ENCODE measurements at regions not wholly inside any gene's neighbourhood (a gene's known extent, or its start where the extent isn't known, plus 50 kb on each side); places are given as distances from the start of the nearest gene placed in this dataset.

GRCh38 chr1:60705026-60705425 is 377.3 kb upstream of the NFIA start:
- H3K23me2 ChIP-seq (ENCODE audit: insufficient read length, low read depth, low read length, poor library complexity, severe bottlenecking): no peaks in the 10 kb centered on the region
- H3K79me1 ChIP-seq (ENCODE audit: insufficient read depth, low read depth, low read length, poor library complexity, severe bottlenecking): no peaks in the 10 kb centered on the region
- no peak for DNase-seq
- H3K27me3 ChIP-seq (ENCODE audit: insufficient read depth, low read length): no peaks in the 10 kb centered on the region
- H3K23ac ChIP-seq (ENCODE audit: insufficient read length, low read depth, low read length): no peak overlapping the region
- no peaks in the 10 kb centered on the region for H3K9me3 ChIP-seq (ENCODE audit: control insufficient read depth, low read depth, low read length)
- no peak overlapping the region for H2AK5ac ChIP-seq (ENCODE audit: insufficient read length, low read length)
- H3T11ph ChIP-seq (ENCODE audit: low read length): no peak overlapping the region
- no peaks in the 10 kb centered on the region for H4K20me1 ChIP-seq (ENCODE audit: control insufficient read depth, insufficient read depth, insufficient read length)
- H4K91ac ChIP-seq (ENCODE audit: insufficient read length, low read depth, low read length): no peak overlapping the region
- no peak overlapping the region for H4K5ac ChIP-seq (ENCODE audit: insufficient read length, low read depth, low read length)
- no peak overlapping the region for H2BK15ac ChIP-seq (ENCODE audit: low read depth, low read length)
- no peak overlapping the region for H2AFZ ChIP-seq (ENCODE audit: low read length)
- no peak overlapping the region for H3K9ac ChIP-seq (ENCODE audit: extremely low read depth, insufficient read length, low read length)
- no peak overlapping the region for H3K18ac ChIP-seq (ENCODE audit: insufficient read length, low read depth, low read length)
- no peak overlapping the region for H2BK12ac ChIP-seq (ENCODE audit: insufficient read length, low read depth, low read length)
- WGBS (ENCODE audit: extremely low coverage, insufficient read length, low lambda C conversion rate): no CpG with 5 or more reads among the region's 2 CpGs
- H3K4me1 ChIP-seq (ENCODE audit: insufficient read depth, low read length): no peaks in the 10 kb centered on the region; the same call in 1 of the 2 replicates
- Mint-ChIP-seq H3K9me3 (peaks cover 0 to 3% of the 10 kb centered on the region in 2 experiments; a peak in 2 of 5 replicates), H3K4me3 (no peak overlapping the region), H3K27ac (no peak overlapping the region), H3K4me1 (peaks cover 4 to 7% of the 10 kb centered on the region in 2 experiments), H3K36me3 (ENCODE audit: insufficient read depth in 1 of 3, low read depth in 3 of 3) (peaks cover 0 to 5% (median 0%) of the 10 kb centered on the region in 3 experiments; a peak in 2 of 7 replicates), H3K27me3 (ENCODE audit: low read depth) (no peaks in the 10 kb centered on the region)
- TF ChIP-seq CTCF (conservative IDR thresholded peaks at IDR 0.05): no peak
- no peak overlapping the region for H3K27ac ChIP-seq (ENCODE audit: insufficient read length, low read depth, low read length)
- no peak overlapping the region for H3K4me2 ChIP-seq (ENCODE audit: insufficient read depth, insufficient read length, low read length)
- no peak overlapping the region for H4K8ac ChIP-seq (replicated peaks; ENCODE audit: insufficient read length, low read depth, low read length)
- no peak overlapping the region for H2BK20ac ChIP-seq (ENCODE audit: low read depth, low read length, poor library complexity, severe bottlenecking)
- H3K4ac ChIP-seq (ENCODE audit: low read depth, low read length): no peak overlapping the region
- no peak overlapping the region for H3K56ac ChIP-seq (ENCODE audit: insufficient read length, low read depth, low read length)
- H3K14ac ChIP-seq (ENCODE audit: insufficient read depth, low read length): no peak overlapping the region
- no peak overlapping the region for H2BK5ac ChIP-seq (ENCODE audit: insufficient read length, low read length)
- H3K79me2 ChIP-seq (ENCODE audit: insufficient read depth, low read length): no peaks in the 10 kb centered on the region
- H2BK120ac ChIP-seq (ENCODE audit: low read depth, low read length, poor library complexity, severe bottlenecking): no peak overlapping the region
